Sigmoid colon (tissue), 4 donors: ENCODE measurements at regions not wholly inside any gene's neighbourhood (a gene's known extent, or its start where the extent isn't known, plus 50 kb on each side); places are given as distances from the start of the nearest gene placed in this dataset.

Experiments used
- EP300 ChIP-seq, 4 donors: sonication (generic); formaldehyde crosslinking; IDR thresholded peaks; one replicate each; pipeline ENCODE4 v1.6.1; 2017; ENCODE audit warnings: antibody characterized with exemption in 4 of 4
- POLR2A ChIP-seq, 2 donors: fragments of 450-650 bp; IDR thresholded peaks; one replicate each; pipeline ENCODE4 v1.6.1; 2016; ENCODE audit warnings: antibody characterized with exemption in 2 of 2, mild to moderate bottlenecking in 2 of 2, moderate library complexity in 2 of 2
- TF ChIP-seq, protein P1 (sequence below), 4 experiments: fragments of 450-650 bp in 3 of 4; fragments of 200-600 bp in 1 of 4; IDR thresholded peaks; one replicate each; pipeline ENCODE4 v1.5.1; 2016 to 2019; ENCODE audit warnings: antibody characterized with exemption in 4 of 4, mild to moderate bottlenecking in 3 of 4, moderate library complexity in 2 of 4

DNA sequence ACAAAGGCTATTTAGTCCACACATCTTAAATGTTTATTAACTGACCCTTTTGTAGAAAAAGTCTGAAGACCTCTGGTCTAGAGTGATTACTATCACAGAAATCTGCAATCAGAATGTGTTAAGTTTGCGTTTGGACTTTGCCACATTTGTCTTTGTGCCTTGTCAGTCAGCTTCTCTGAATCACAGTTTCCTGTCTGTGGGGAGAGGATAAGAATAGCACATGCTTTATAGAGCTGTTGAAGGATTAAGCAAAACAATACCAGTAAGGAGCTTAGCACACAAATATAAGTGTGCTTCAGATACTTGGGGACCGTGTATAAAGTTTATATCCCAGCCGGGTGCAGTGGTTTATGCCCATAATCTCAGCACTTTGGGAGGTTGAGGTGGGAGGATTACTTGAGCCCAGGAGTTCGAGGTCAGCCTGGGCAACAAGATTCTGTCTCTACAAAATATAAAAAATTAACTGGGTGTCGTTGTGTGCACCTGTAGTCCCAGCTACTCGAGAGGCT lies 63.0 kb upstream of the BTG1 start:
- TF ChIP-seq EP300 (IDR thresholded peaks at IDR 0.05) = no peak
- TF ChIP-seq, protein P1, sequence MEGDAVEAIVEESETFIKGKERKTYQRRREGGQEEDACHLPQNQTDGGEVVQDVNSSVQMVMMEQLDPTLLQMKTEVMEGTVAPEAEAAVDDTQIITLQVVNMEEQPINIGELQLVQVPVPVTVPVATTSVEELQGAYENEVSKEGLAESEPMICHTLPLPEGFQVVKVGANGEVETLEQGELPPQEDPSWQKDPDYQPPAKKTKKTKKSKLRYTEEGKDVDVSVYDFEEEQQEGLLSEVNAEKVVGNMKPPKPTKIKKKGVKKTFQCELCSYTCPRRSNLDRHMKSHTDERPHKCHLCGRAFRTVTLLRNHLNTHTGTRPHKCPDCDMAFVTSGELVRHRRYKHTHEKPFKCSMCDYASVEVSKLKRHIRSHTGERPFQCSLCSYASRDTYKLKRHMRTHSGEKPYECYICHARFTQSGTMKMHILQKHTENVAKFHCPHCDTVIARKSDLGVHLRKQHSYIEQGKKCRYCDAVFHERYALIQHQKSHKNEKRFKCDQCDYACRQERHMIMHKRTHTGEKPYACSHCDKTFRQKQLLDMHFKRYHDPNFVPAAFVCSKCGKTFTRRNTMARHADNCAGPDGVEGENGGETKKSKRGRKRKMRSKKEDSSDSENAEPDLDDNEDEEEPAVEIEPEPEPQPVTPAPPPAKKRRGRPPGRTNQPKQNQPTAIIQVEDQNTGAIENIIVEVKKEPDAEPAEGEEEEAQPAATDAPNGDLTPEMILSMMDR (IDR thresholded peaks at IDR 0.05) = no peak
- TF ChIP-seq POLR2A (IDR thresholded peaks at IDR 0.05) = no peak
